Right lung (tissue), 2 donors: ENCODE measurements at regions not wholly inside any gene's neighbourhood (a gene's known extent, or its start where the extent isn't known, plus 50 kb on each side); places are given as distances from the start of the nearest gene placed in this dataset.
A peak's percentile ranks its signal among the peaks of the same experiment; 100 is the strongest.

ENCODE experiments used
- DNase-seq, 2 donors: peaks; one replicate each; pipeline ENCODE4 v3.0.0-alpha.2; 2013

- no peak for DNase-seq
Measured at GRCh38 chr15:38885001-38885400, 320.4 kb upstream of the RASGRP1 start.

- DNase-seq = peak; percentile 84 to 86
Measured at GRCh38 chr15:38885471-38885952, 320.9 kb upstream of the RASGRP1 start.

DNA sequence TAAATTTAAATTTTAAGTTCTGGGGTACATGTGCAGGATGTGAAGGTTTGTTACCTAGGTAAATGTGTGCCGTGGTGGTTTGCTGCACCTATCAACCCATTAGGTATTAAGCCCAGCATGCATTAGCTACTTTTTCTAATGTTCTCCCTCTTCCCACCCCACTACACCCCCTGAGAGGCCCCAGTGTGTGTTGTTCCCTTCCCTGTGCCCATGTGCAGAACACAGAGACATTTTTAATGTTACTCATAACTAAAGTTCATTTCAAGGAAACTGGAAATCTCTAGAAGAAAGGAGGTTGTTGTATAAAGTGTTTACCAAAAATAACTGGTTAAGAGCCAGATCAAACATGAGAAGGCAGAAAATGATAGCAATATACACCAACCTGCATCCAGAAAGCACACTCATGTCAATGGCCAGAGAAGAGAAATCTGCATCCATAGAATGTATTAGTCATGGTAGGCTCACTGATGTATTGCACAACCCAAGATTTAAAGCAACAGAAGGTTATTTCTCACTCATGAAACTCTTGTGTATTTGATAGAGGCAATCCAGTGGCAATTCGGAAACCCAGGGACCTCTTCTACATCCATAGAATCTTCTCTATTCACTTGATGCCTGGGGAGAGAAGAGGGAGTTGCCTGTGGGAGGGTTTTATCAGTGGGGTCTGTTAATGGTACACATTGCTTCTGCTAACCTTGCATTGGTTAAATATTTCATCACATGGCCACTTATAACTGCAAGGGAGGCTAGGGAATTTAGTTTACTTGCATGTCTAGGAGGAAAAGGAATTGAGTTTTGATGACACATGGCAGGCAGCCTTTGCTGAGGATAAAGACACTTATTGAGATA lies 321.9 kb upstream of the RASGRP1 start:
- no peak for DNase-seq

- no peak for DNase-seq
Measured at GRCh38 chr15:38888701-38889221, 324.1 kb upstream of the RASGRP1 start.

GRCh38 chr15:38890194-38890593 lies 325.6 kb upstream of the RASGRP1 start:
- DNase-seq = no peak

DNA sequence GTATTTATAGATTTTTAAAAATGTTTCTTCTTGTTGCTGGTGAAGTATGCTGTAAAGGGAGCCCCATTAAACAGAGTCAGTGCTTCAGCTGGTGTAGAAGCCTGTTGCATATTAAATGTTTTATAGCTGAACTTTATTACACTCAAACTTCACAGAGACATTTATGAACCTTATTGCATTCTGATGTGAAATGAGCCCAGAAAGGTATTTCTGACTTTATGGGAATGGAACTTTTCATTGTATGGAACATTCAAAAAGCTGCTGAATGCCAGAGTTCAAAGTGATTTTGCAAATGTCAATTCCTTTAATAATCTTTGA lies 329.3 kb upstream of the RASGRP1 start:
- DNase-seq = no peak

GRCh38 chr15:38894243-38894948 lies 329.8 kb upstream of the RASGRP1 start:
- no peak for DNase-seq

- DNase-seq = no peak
Measured at GRCh38 chr15:38895326-38896255, 331.0 kb upstream of the RASGRP1 start.

DNA sequence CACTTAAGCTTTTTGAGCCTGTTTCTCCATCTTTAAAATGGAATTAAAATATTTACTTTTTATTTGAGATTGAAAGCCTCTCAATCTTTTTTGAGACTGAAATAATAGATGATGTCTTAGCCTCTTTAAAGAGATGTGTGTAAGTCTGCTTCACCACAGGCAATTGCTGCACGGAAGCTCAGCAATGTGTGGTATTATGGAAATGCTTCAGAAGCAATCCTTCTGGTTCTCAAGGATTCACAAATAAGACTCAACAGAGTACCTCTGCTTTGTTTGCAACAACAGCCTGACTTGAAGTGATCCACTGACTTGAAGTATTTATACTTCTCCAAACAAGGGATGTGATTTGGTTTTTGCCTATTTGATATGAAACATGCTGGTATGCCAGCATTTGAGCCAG lies 332.0 kb upstream of the RASGRP1 start:
- DNase-seq = no peak

GRCh38 chr15:38897551-38897950 lies 332.9 kb upstream of the RASGRP1 start:
- DNase-seq = no peak

- DNase-seq = no peak
Measured at GRCh38 chr15:38898236-38898635, 333.6 kb upstream of the RASGRP1 start.

DNA sequence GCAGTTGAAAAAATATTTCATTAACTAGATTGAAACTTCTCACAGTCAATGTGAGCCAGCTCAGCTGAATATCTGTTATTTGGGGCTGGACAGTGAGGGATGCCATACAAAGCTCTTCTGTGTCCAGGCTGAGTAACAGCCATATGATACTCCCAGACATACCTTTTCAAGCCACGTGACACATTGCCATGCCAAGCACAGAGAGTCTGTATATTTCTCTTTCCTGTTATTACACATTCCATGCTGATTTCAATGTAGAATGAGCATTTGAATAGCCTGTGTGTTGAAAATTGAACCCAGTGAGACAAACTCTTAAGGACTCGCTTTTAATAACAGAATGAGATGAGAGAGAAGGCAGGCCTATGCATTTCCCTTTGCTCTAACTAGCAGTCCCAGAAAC lies 334.7 kb upstream of the RASGRP1 start:
- no peak for DNase-seq

GRCh38 chr15:38904298-38904697 lies 339.7 kb upstream of the RASGRP1 start:
- DNase-seq = no peak

- DNase-seq = no peak
Measured at GRCh38 chr15:38905632-38906031, 341.0 kb upstream of the RASGRP1 start.

- no peak for DNase-seq
Measured at GRCh38 chr15:38920966-38921365, 356.4 kb upstream of the RASGRP1 start.

DNA sequence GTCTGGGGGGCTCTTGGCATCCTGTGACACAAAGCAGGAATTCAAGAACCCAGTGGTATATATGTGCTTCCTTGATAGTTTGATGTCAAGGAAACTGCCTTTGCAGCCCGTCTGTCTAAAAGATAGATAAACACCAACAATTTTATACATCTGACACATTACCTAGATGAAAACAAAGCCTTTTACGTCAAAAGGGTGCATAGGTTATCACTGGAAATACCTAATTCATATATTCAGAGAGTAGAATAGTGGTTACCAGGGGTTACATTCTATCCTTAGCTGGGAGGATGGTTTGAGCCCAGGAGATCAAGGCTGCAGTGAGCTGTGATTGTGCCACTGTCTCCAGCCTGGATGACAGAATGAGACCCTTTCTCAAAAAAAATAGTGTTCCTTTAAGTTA lies 356.9 kb upstream of the RASGRP1 start:
- DNase-seq = no peak

GRCh38 chr15:38928431-38928830 lies 363.8 kb upstream of the RASGRP1 start:
- DNase-seq = no peak

- no peak for DNase-seq
Measured at GRCh38 chr15:38930851-38931572, 366.4 kb upstream of the RASGRP1 start.

DNA sequence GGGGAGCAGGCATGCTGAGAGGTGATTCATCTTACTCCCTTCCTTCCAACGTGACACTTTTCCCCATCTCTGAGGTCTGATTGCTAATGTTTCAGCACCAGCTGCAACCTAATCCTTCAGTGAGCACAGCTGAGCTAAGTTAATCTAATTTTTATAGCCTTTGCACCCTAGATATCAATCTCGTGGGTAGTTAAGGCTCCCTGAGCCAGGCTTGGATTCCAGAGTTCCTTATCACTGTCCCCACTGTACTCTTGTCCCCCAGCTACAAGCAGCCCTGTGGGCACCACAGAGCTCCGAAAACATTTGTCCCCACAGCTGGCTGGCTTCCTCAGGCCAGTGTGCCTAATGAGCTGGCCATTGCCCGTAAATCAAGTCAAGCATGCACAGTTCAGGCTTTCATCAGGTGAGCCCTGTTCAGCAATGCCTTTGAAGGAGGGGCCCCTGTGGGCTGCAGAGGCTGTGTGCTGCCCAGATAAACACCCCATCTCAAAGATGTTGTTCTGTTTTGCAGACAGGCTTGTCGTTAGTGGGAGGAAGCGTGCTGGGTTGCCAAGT lies 376.9 kb upstream of the RASGRP1 start:
- DNase-seq = no peak

DNA sequence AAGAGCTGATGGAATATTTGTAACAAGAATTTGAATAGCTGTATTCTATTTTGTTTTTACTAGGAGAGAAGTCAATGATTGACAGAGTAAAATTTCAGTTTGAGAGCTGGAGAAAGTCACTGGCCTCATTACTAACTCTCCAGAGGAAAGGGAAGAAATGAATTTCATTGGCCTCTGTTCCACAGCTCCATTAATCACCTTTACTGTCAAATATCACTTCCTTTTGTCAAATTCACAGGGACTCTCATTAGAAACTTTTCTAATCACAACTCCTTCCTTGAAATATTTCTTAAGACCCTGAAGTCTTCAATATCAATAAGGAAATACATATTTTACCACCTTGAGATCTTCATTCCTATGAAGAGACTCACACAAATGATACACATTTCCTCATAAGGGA lies 379.9 kb upstream of the RASGRP1 start:
- no peak for DNase-seq
